Activated effector memory CD4-positive, alpha-beta T cell treated with anti-CD3 and anti-CD28 coated beads, Interleukin-2, amount 50 U/mL, for 16 hours (primary cell): ENCODE measurements at regions not wholly inside any gene's neighbourhood (a gene's known extent, or its start where the extent isn't known, plus 50 kb on each side); places are given as distances from the start of the nearest gene placed in this dataset.
A peak's percentile ranks its signal among the peaks of the same experiment; 100 is the strongest.
"Not testable (repeated sequence)": the region's sequence is repeated elsewhere in the genome, so short reads cannot be mapped to it uniquely, and the experiment has no call there.

Experiments
- DNase-seq: peaks from one replicate; pipeline ENCODE4 v3.0.0-alpha.2; 2020

DNA sequence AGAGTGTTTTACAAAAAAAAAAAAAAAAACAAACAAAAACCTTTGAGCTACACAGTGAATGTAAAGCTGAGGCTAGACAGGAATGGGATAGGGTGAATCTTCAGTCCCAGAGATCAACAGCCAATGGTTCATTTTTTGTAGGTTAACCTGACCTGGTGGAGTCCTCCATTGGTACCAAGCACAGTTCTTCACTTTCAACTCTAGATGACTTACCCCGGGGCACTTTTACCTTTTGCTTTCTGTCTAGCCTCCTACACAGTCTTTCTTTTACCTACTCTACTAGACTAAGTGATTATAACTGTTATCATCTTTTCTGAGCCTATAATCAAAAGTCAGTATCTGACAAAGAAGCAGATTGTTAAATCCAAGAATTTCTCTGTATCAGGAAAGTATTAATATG lies 50.9 kb downstream of the ANXA2R start:
- no peak for DNase-seq

DNA sequence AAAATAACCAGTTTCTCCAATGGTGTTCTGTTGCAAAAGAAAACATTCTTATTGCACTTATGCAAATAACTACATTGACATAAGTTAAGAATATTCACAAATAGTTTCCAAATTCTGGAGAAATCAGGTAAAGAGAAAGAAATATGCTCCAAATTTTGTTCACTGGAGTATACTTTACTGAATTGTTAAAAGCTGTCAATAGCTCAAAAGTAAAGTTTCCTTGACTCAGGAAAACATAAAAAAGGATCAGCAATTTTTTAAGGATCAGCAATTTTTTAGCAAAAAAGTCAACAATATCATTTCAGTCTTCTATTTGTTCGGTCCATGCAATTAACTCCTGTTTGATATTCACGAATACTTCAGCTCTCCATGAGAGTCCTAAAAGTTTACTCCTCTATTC lies 51.6 kb downstream of the ANXA2R start:
- DNase-seq = no peak

DNA sequence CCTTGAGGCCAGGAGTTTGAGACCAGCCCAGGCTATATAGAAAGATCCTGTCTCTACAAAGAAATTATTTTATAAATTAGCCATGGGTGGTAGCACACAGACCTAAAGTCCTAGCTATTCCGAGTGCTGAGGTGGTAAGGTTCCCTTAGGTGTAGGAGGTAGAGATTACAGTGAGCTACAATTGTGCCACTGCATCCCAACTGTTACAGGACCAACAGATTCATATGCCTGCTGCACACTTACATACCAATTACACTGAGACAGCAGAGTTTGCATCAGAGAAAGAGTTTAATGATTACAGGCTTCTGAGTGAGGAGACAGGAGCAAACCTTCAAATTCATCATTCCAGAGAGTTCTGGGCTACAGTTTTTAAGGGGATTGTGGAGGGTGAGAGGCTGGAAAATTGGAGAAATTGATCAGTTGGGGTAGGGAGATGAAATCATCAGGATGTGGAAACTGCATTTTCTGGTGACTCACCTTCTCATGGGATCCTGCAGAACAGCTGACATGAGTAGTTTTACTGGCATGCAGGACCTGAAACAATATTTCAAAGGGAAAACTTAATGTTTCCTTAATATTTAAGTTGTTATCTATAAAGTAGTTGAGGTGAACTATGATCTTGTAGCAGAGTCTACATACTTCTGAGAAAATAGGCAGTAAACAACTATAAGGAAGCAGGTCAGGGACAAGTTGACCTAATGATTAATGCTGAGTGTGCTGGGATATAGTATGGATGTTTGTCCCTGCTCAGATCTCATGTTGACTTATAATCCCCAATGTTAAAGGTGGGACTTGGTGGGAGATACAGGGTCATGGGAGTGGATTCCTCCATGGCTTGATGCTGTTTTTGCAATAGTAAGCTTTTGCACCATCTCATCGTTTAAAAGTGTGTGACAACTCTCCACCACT lies 54.7 kb downstream of the ANXA2R start:
- no peak for DNase-seq

DNA sequence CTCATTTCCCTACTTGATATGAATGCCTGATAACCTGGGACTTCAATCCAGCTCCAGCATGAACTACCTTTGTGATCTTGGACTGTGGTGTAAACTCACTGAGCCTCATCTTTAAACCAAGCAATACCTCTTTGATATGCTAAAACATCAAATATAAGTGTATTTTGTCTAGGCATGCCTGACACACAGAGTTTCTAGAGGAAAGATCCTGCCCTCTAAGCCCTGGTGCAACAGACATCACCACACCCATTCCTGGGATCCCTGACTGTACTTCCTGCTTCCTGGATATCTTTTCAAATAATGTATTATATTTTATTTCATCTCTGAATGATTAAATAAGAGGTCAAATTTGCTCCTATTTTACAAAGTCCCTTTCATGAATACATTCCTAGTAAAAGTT lies 55.8 kb downstream of the ANXA2R start:
- DNase-seq = no peak

DNA sequence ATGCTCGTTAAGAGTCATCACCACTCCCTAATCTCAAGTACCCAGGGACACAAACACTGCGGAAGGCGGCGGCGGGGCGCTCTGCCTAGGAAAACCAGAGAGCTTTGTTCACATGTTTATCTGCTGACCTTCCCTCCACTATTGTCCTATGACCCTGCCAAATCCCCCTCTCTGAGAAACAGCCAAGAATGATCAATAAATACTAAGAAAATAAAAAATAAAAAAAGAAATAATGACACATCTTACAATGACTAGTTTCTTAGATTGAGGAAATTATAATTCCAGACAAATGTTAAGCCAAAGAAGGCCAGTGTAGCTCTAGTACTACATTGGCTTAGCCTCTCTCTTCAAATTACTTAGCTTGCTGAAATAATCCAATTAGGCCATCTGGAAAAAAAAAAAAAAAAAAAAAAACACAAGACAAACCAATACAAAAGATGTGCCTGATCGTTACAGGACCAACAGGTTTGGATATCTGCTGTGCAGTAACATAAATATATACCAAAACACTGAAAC lies 58.0 kb downstream of the ANXA2R start:
- no peak for DNase-seq

DNA sequence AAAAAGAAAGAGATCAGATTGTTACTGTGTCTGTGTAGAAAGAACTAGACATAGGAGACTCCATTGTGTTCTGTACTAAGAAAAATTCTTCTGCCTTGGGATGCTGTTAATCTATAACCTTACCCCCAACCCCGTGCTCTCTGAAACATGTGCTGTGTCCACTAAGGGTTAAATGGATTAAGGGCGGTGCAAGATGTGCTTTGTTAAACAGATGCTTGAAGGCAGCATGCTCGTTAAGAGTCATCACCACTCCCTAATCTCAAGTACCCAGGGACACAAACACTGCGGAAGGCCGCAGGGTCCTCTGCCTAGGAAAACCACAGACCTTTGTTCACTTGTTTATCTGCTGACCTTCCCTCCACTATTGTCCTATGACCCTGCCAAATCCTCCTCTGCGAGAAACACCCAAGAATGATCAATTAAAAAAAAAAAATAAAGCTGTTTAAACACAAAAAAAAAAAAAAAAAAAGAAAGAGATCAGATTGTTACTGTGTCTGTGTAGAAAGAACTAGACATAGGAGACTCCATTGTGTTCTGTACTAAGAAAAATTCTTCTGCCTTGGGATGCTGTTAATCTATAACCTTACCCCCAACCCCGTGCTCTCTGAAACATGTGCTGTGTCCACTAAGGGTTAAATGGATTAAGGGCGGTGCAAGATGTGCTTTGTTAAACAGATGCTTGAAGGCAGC lies 58.6 kb downstream of the ANXA2R start:
- DNase-seq = not testable (repeated sequence)

DNA sequence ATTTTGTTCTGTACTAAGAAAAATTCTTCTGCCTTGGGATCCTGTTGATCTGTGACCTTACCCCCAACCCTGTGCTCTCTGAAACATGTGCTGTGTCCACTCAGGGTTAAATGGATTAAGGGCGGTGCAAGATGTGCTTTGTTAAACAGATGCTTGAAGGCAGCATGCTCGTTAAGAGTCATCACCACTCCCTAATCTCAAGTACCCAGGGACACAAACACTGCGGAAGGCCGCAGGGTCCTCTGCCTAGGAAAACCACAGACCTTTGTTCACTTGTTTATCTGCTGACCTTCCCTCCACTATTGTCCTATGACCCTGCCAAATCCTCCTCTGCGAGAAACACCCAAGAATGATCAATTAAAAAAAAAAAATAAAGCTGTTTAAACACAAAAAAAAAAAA lies 59.1 kb downstream of the ANXA2R start:
- not testable (repeated sequence) for DNase-seq

DNA sequence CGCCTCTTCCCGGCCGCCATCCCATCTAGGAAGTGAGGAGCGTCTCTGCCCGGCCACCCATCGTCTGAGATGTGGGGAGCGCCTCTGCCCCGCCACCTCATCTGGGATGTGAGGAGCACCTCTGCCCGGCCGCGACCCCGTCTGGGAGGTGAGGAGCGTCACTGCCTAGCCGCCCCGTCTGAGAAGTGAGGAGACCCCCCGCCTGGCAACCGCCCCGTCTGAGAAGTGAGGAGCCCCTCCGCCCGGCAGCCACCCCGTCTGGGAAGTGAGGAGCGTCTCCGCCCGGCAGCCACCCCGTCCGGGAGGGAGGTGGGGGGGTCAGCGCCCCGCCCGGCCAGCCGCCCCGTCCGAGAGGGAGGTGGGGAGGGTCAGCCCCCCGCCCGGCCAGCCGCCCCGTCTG lies 59.7 kb downstream of the ANXA2R start:
- DNase-seq = not testable (repeated sequence)

DNA sequence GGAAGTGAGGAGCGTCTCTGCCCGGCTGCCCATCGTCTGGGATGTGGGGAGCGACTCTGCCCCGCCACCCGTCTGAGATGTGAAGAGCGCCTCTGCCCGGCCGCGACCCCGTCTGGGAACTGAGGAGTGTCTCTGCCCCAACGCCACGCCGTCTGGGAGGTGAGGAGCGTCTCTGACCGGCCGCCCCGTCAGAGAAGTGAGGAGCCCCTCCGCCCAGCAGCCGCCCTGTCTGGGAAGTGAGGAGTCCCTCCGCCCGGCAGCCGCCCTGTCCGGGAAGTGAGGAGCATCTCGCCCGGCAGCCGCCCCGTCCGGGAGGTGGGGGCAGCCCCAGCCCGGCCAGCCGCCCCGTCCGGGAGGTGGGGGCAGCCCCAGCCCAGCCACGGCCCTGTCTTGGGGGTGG lies 60.9 kb downstream of the ANXA2R start:
- DNase-seq = not testable (repeated sequence)

DNA sequence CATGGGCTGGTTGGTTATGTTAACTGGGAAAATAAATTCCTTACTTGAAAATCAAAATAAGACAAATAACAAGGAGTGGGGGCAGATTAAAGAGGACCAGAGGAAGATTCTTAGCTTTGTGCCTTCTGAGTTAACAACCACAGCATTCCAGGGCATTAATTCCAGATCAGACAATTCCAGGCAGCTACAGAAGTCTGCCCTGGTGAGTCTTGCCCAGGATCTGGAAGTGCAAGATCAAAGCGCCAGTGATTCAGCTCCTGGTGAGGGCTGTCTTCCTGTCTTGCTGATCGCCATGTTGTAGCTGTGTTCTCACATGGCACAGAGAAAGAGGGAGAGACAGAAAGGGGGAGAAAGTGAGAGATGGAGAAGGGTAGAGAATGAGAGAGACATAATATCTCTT lies 65.6 kb downstream of the ANXA2R start:
- DNase-seq = no peak

DNA sequence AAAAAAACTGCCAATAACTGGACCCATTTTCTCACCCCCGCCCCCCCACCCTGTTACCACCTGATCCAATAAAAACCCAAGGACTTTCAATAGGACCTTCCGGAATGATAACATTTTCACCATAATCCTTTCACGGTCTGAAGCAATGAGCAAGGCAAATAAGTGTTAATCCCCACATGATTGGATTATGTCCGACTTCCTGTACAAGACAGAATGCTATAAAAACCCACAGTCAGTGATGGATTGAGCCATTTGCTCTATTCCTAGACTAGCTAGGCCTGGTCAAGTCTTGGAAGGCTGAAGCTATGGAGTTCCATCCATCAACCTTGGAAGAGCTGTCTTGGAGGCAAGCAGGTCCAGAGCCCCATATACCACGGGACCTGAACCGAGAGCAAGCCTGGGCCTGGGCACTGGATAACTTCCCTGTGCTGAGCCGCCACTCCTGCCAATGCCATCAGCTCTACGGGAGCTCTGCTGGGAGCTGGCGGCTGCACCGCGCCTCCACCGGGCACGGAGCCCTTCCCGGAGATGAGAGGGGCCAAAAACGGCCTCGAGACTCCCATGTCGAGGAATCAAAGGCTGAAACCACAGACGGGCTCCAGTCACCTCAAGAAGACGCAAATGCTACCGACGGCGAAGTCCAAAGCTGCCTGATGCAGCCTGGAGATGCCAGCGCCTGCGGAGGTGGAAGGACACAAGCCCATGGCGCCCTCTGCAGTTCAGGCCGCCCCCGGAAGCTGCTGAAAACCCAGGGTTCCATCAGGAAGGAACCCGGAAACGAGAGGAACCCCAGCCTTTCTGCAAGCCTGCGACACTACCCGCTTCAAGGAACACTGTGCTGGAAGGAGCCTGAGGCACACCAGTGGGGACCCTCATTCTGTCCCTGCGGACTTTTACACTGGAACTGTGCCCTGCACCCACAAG lies 69.2 kb downstream of the ANXA2R start:
- no peak for DNase-seq

DNA sequence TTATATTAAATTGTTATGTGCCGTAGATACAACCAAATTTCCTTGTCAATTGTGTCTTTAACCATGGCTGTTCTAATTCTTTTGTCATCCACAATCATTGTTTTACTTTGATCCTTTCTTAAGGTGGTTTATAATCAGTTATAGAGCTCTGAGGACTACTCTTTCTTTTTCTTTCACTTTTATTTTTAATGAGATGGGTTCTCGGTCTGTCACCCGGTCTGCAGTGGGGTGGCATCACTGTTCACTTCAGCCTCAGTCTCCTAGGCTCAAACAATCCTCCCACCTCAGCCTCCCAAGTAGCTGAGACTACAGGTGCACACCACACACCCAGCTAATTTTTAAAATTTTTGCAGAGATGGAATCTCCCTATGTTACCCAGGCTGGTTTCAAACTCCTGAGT lies 74.2 kb downstream of the ANXA2R start:
- DNase-seq = no peak

DNA sequence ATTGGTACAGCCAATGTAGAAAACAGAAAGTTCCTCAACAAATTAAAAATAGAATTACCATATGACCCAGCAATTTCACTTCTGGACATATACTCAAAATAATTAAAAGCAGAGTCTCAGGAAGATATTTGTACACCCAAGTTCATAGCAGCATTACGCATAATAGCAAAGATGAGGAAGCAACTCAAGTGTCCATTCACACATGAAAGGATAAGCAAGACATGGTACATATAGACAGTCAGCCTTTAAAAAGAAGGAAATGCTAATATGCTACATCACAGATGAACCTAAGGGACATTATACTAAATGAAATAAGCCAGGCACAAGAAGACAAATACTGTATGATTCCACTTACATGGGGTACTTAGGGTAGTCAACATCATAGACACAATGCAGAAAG lies 76.7 kb downstream of the ANXA2R start:
- DNase-seq = no peak

DNA sequence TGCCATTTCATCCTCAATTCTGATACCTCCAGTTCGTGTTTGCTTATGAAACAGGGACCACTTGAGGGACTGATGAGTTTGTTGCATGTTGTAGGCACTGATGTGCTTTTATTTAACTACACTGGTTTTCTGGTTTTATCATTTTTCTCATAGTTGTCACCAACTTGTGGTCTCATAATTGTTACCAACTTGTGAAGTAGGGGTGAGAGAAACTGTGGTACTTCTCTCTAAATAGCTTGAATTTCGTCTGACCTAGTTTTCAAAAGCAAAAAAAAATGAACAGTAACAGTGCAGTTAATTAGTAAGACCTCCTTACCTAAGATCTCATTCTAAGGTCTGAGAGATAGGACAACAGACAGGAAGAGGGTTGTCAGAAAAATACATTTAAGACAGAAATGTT lies 78.0 kb downstream of the ANXA2R start:
- no peak for DNase-seq

DNA sequence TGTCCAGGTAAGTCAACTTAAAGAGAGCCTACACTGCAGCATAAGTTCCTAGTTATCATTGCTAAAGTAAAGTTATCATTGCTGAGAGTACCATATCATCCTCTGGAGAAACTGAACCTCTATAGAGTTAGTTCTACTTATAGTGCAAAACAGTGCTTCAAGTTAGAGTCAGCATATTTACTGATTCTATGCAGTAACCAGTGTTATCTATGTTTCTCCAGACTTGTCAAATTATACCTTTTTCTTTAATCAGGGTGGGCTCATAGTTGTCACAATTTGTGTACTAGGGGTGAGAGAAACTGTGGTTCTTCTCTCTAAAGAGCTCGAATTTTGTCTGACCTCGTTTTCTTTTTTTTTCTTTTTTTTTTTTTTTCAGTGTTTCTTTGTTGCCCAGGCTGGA lies 79.6 kb downstream of the ANXA2R start:
- DNase-seq = no peak

DNA sequence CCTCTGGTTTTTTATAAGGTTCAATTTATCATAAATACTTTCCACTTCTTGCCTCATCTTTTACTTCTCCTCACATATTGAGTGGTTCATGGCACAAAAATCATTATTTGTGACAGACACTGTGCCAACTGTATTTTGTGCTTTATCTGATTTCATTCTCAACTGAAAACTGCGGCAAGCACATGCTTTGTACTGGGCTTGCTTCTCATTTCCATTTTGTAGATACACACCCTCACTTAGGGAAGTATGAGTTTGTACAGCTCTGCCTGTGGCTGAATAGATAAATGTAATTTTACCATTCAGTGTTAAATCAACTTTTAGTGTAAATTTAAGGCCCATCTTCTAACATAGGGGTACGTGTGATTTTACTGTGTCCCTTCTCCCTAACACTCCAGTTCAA lies 83.6 kb downstream of the ANXA2R start:
- no peak for DNase-seq

DNA sequence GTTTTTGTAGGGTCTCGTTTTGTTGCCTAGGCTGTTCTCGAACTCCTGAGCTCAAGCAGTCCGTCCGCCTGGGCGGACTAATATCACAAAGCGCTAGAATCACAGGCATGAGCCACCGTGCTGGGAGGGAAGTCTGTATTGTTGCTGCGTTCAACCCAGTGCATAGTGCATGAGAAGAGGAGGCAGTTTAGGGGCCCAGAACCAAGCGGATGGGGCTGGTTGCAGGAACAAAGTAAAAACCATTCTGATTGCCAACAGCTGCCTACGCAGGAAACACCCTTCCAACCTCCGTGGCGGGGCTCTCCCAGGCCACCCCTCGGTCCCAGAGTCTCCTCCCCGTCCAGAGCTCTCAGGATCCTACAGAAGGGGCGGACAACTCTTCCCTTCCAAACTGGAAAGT lies 87.1 kb downstream of the ANXA2R start:
- DNase-seq = no peak

DNA sequence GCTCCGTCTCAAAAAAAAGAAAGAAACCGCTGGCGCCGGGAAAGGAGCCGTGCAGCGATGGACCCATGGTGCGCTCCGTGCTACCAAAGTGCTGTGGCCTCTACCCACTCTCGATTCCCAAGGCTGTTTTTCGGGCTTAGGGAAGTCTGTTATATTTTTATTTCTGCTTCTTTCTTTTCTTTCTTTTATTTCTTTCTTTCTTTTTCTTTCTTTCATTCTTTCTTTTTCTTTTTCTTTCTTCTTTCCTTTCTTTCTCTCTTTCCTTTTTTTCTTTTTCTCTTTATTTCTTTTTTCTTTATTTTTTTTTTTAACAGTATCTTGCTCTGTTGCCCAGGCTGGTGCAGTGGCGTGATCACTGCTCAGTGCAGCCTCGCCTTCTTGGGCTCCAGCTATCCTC lies 87.5 kb downstream of the ANXA2R start:
- no peak for DNase-seq

DNA sequence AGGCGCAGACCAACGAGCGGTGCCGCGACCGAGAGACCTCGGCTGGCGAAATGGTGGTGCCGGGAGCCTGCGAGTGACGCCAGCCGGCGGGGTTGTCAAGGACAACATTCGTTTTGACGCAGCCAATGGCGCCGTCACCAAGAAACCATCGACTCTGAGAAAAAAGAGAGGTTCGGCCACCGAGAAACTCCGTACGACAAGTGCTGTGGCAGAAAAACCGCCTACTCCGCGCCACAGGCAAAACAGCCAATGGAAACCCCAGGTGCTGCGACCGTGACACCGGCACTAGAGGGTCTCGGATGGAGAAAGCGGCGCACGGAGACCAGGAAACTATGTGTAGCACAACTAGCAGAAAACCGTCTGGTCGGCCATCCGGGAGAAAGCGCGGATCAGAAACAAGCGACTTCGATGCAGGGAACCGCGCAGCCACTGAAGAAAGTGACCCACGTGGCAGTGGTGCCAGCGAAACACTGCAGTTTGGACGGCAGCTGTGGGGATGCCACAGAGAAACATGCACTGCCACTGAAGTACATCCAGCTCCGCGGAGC lies 88.8 kb downstream of the ANXA2R start:
- DNase-seq = peak; percentile 90

DNA sequence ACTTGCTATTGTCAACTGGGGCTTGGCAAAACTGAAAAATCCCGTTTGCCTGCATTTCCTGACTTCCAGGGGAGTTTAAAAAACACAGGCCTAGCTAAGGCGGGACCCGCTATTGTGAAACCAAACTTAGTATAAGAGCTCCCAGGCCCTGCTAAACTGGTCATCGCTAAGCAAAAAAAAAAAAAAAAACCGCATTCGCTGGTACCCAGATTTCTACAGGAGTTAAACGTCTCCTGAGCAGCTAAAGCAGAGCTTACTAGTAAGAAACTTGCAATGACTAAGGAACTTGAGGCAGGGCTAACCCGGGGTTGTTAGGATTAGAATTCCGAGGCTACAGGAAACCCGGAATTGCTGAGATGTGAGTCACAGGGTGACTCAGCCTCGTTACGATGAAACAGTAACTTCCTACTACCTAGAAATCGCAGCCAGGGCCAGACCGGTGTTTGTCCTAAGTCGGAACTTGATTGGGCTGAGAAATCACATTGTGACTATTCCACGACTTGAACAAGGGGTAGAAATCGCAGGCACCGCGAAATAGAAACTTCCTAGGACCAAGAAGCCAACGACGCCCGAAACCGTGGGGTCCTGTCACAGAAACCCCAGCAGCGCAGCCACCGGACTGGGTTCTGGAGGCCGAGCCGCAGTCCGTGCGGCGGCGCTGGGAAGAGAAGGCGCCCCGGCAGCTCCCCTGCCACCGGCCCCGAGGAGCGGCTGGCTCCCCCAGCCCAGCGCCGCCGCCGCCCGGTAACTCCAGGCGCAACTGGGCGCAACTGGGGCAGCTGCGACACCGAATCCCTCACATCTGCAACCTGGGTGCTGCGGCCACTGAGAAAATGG lies 89.4 kb downstream of the ANXA2R start:
- DNase-seq = peak; percentile 87

DNA sequence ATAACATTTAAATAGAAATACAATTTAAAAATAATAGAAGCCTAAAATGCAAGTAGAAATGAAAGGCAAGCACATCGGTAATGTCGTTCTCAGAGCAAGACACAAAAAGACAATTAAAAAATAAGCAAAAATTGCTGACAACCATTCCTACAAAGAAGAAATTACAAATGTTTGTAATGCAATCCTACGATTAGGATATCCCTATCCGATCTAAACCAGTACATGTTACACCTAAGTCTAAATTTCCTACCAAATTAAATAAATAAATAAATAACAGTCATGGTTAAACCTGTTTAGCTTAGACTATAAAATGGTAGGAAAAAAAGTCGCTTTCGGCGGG lies 90.0 kb downstream of the ANXA2R start:
- no peak for DNase-seq
